ENCODE measurements at regions not wholly inside any gene's neighbourhood (a gene's known extent, or its start where the extent isn't known, plus 50 kb on each side); places are given as distances from the start of the nearest gene placed in this dataset.
A peak's percentile ranks its signal among the peaks of the same experiment; 100 is the strongest.
"Not testable (repeated sequence)": the region's sequence is repeated elsewhere in the genome, so short reads cannot be mapped to it uniquely, and the experiment has no call there.

DNA sequence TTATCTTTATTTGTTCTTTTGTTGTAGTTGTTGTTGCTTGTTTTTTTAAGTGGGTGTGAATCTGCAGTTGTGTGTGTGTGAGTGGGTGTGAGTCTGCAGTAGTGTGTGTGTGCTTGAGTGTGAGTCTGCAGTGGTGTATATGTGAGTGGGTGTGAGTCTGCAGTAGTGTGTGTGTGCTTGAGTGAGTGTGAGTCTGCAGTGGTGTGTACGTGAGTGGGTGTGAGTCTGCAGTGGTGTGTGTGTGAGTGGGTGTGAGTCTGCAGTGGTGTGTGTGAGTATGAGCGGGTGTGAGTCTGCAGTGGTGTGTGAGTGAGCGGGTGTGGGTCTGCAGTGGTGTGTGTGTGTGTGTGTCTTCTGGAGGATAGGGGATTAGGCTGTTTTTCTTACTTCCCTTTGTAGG is 1186.8 kb upstream of the SEL1L start:
- DNase-seq (ENCODE audit: low spot score) = no peak

DNA sequence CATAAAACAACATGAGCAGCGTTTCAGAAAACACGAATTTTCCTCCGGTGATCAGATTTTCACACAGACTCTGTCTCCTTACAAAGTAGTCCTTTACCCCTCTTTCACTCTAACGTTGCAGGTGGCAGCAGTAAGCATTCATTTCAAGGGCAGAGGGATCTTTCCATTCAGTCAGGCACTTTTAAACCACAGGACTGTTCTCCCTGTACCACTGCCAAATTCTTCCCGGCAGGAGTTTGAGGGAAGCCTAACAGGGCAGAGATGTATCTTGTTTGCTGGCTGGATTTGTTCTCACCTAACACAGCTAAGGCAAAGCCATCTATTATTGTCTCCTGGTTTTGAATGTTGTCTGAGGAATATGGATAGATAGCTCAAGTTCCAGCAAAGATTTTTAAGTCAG is 1187.3 kb upstream of the SEL1L start:
- DNase-seq (ENCODE audit: low spot score) = no peak

DNA sequence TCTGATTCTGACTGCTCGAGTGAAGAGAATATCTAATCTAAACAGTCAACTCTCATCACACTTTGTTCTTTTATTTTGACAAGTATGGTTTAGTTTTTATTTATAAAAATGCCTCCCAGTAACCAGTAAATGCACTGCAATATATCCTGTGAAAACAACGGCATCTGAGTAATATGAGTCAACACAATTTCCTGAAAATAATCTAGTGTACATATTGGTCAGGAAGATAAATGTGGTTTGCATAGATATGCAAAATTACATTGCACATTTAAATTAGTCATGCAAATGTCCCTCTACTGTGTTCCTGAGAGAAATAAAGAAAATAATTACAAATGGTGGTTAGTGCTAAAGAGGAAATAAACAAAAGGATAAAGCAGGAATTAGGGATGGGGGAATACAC is 1190.7 kb upstream of the SEL1L start:
- no peak for DNase-seq (ENCODE audit: low spot score)

DNA sequence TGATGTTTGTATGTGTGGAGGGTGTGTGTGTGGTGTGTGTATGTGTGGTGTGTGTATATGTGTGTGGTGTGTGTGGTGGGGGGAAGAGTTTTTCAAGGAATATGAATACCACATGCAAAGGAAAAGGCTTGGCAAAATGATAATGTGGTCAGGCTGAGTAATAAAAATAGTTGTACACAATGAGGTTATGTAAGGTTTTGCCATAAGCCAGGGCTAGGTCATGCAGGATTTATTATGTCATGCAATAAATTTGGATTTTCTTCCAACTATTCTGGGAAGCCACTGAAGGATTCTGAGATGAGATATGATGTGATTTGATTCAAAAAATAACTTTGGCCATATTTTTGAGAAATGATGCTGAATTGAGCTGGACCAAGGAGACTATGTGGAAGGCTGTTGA is 1191.6 kb upstream of the SEL1L start:
- DNase-seq (ENCODE audit: low spot score) = no peak

DNA sequence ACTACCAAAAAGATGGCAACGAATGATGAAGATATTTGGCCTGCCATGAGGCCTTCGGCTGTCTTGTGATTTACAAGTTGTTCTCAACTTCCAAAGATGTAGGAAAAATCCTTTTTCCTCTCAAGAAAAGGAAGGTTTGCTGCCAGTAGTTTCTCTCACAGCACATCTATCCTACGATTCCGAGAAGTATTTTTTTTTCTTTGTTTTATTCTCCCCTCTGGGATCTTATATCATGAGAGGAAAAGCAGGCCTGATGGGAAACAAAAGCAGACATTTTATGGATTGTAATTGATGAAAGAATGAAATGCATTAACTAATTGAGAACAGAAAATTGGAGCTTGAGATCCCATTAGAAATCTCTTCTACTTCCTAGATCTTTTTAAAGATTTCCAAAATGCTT is 1197.9 kb upstream of the SEL1L start:
- no peak for DNase-seq (ENCODE audit: low spot score)

DNA sequence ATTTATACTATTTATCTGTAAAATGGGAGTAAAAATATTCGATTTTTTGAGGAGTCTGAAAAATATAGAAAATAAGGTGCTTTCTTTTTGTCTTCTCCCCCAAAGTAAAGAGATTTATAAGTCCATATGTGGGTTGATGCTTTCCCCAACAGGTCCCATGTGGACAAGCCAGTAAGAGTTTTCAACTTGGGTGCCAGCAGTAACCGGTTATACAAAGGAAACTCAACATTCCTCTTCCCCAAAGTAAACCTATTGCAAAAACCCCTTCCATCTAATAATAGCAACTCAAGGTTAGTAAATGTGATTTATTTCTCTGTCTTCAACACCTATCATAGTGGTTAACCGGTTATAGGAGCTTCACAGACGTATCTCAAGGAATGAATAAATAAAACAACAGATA is 1206.9 kb upstream of the SEL1L start:
- no peak for DNase-seq (ENCODE audit: low spot score)

DNA sequence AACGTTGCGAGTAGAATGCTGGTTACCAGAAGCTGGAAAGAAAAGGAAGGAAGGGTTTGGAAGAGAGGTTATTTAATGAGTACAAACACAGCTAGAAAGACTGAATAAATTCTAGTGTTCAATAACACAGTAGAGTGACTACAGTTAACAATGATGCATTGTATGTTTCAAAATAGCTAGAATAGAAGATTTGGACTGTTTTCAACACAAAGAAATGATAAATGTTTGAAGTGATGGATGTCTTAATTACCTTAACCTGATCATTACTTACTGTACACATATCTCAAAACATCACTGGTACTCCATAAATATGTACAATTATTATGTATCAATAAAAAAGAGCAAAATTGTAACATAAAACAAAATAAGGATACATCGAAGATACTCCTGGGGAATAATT is 1221.8 kb upstream of the SEL1L start:
- no peak for DNase-seq (ENCODE audit: low spot score)

DNA sequence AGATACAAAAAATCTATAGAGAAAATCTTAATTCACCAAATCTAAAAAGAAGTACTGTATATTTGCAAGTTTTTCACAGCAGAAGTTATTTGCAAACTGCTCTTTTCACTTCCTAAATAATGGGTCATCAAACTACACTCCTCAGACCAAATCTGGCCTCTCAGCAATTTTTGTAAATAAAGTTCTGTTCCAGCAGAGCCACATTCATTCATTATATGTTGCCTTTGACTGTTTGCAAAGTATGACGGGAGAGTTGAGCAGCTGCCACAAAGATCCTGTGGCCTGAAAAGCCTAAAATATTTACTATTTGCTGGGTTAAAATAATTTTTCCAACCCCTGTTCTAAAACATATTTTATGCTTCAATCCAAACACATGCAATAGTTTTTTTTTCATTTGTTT is 1222.3 kb upstream of the SEL1L start:
- DNase-seq (ENCODE audit: low spot score) = no peak

DNA sequence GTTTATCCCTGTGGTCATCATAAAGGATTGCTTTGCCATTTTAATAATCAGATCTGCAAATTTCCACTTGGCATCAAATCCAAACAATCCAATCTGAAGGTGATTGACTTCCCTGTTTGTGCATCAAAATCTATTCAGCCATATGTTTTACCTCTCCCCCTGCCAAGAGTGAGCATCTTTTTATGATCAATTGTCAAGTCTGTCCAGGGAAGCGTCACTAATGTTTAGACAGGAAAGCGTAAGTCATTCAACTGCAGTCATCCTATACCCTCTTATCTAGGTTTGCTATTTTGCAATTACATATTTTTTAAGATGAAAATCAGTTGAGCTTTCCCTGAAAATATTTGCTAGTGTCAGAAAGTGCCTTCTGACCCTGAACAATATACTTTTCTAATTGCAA is 1224.1 kb upstream of the SEL1L start:
- no peak for DNase-seq (ENCODE audit: low spot score)

DNA sequence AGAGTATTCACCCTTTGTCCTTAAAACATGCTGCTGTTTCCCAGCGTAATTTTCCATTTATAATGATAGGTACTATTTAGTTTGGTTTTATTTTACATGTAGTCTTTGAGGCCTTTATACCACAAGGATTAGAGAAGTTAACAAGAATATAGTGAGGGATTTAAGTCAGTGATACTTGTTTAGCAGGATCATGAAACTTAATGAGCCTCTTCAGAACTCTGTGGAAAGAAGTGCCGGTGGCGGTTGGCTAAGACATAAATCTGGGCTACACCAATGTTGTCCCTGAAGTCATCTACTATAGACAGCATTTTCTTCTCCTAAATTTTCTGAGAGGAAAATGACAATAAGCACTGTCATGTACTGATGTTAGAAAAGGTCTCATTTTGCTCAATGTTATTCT is 1226.0 kb upstream of the SEL1L start:
- DNase-seq (ENCODE audit: low spot score) = no peak

DNA sequence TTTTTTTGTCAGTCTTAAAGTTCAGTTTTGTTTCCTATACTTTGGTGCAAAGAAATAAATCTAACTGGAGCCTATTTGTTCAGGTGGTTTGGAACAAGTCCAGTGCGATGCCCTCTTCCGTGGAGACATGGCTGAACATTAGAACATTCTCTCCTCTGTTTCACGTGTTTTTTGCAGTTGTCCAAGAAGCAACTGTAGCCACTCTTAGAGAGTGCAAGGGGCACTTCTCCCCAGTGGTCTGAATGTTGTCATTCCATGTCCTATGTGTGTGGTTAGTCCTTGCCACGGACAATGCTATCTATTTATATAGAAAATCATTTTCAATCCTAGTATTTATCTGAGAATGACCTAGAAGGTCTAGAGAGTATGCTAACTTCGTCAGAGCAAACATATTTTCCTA is 1232.5 kb upstream of the SEL1L start:
- DNase-seq (ENCODE audit: low spot score) = no peak

DNA sequence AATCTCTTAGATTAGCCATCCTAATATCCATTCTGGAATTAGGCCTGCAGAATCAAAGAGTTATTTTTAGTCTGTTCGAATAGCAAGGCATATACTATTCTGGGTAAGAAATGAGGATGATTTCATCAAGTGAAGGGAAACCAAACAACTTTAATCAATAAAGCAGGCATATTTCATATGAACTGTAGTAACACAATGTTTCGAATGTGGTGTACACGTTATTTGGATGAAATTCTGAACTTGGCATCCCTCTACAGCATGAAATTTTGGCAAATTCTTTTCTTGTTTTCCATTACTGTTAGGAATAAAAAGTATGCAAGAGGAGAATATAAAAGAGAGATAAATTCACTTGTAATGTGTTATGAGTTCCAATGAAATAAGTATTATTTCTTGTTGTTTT is 1233.3 kb upstream of the SEL1L start:
- DNase-seq (ENCODE audit: low spot score) = no peak

DNA sequence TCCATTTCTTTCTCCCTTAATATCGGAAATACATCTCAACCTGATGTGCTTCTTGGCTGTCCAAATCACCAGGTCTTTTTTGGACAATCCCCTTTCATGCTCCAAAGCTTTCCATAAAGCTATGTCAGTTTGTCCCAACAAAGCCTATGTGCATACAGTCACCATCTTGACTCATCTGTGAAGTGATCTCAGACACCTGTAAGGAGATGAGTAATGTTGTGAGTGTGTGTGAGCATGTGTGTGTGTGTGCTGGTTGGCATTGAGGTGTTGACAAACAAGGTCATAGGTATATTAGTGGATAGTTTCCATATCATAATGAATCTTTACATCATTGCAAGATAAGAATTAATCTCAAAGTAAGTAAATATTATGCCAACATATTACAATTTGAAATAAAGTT is 1243.3 kb upstream of the SEL1L start:
- DNase-seq (ENCODE audit: low spot score) = peak; percentile 19

DNA sequence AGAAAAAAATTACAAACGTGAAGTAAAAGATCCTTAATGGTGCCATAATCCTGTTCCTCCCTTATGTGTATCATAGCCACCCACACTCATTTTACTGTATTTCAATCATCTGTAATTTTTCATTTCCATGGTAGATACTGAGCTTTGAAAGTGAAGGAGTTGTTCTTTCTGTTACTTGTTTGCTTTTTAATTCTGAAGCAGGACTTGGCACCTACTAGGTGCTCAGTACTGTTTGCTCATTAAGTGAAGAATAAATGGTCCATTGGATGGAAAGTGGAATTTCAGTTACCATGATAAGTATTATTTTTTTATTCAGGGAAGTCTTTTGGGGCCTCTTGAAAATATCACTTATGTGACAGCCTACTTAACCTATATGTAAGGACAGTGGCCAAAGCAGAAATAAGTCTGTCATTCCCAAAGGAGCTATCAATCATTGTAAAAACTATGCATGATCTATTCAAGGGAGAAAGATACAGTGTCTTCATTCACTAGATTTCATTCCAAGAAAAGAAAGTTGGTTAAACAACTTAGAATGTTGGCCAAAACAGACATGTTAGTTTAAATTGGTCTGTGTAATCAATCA is 1244.4 kb upstream of the SEL1L start:
- DNase-seq (ENCODE audit: low spot score) = no peak

DNA sequence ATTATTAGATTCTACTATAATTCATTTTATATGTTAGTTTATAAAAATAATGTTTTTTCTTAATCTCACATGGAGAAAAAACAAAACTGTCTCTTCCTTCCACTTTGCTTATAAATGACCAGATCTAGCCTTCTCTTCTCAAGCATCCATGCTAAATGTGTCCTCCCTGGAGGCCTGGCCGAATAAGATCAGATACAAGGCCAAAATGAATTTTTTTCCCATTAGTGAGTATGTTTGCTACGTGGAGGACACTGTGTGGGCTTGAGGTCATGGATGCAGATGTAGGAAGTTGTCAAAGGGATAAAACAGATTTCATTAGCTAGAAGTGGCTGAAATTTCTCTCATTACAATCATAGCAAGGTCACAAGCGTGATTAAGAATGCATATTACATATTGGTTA is 1244.9 kb upstream of the SEL1L start:
- DNase-seq (ENCODE audit: low spot score) = no peak

DNA sequence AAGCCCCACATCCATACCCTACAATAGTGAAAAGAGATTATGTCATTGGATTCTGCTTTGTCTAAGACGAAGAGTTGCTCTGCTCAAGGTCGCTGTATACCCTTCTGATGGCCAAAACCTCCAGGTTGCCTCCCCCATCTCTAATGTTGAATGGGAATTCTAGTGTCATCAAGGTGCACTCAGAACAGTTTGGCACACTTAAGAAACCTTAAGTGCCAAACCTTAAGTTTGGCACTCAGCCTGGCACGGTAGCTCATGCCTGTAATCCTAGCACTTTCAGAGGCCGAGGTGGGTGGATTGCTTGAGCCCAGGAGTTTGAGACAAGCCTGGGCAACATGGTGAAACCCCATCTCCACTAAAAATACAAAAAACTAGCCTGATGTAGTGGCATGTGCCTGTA is 1245.6 kb upstream of the SEL1L start:
- DNase-seq (ENCODE audit: low spot score) = no peak

DNA sequence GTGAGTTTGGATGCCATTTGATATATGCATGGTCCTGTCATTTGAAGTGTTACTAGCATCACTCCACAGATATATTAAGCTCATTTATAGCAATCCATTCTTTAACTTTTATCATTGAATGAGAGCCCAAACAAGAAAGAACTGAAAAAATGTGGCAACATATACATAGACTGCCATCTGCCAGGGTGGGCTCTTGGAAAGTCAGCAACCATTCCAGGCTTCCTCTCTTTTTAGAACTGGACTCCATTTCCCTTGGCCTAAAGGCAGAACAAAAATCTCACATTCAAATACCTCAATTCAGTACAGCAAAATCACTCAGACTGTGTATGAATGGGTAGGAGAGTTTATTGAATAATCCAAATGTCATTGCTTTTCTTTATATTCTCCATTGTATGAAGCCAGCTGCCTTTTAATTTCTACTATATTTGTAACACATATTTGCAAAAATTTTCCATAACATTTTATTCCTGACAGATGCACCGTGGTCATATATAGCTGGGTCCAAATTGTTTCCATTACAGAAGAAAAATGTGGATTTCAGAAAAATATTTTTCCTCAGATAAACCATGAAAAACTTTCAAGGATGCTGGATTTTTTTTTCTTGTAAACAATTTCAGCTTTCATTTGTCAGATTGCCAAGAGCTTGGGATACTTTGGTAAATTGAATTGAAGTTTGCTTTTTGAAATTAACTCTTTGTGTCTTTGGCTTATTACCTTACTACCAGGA is 1252.3 kb upstream of the SEL1L start:
- no peak for DNase-seq (ENCODE audit: low spot score)

DNA sequence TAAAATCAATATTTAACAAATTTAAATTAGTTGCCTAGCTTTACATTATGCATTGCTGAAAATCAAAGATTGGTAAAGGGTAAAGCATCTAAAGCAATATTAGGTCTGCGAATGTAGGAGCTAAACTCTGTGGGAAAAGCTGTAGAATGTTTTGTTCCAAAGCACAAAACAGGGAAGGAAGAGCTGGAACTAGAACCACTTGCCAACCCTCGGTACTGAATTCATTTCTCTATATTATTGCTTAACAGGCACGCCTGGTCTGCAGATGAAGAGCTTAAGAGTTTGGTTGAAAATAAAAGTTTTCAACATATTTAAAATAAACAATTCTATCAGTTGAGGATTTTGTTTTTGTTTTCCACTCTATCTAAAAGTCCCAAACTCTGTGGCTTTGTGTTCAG is 1252.8 kb upstream of the SEL1L start:
- DNase-seq (ENCODE audit: low spot score) = no peak

DNA sequence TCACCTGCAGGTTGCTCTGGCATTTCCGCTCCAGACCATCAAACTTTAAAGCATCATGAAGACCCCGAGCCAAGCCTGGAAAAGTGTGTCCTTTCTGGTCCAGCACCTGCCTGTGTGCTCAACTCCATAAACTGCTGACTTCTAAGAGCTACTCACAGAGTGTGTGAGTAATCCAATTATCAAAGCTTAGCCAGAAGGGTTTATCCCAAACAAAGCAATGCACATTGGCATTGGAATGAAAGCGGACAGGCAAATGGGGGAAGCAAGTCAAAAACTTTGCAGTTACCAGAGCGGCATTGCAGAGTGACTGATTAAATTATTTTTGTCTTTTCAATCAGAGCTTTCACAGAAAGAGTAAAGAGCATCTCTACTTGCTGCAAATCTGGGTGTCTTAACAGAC is 1262.4 kb upstream of the SEL1L start:
- DNase-seq (ENCODE audit: low spot score) = no peak

DNA sequence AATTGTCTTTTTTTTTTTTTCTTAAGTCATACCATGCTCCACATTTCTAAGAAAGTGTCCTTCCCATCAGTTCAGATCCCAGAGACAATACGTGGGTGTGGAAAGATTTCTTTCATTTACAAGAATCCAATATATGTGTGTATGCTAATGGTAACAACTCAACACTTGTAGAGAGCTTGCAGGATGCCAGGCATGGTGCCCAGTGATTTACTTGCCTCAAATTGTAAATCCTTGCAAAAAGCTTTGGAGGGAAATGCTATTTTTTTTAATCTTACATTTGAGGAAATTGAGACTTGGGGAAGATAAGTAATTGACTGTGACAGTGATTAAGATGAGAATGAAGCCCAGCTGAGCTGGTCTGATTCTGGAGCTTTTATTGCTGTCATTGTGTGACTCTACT is 1264.6 kb upstream of the SEL1L start:
- no peak for DNase-seq (ENCODE audit: low spot score)

DNA sequence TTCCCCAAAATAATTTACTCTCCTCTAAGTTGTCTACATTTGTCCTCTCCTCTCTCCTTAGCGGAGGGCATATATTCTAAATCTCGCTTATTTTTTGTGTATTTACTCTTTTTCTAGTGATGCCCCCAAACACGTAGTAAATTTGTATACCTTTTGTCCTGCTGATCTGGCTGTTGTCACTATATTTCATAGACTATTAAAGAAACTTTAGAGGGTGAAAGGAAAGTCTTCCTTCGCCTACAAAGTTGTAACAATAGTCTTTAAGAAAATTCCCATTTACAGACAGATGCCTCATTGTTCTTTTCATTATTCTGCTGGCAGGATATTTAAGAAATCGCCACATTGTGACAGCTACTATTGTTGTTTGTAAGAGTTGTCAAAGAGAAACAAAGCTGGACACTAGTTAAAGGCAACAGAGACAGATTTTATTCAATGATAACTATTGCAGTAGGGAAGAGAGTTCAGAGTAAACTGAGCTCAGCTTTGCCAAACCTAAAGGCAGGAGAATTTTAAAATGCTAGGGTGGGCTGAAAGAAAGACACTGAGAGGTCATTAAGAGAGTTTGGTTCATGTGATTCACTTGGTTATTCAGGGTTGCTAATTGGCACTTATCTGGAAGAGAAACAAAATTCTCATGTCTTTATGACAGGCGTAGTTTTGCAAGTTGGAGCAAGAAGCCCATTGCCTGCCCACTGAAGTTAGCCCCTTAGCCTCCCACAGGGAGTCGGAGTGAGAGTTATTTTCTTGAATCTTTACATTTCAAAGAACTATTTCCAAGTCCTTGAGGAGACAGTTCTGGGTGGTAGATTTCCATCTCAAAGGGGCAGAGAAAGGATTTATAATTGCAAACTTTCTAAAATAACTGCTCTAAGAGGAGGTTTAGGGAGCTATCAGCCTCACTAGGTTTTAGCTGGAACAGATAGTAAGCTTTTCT is 1272.5 kb upstream of the SEL1L start:
- no peak for DNase-seq (ENCODE audit: low spot score)

DNA sequence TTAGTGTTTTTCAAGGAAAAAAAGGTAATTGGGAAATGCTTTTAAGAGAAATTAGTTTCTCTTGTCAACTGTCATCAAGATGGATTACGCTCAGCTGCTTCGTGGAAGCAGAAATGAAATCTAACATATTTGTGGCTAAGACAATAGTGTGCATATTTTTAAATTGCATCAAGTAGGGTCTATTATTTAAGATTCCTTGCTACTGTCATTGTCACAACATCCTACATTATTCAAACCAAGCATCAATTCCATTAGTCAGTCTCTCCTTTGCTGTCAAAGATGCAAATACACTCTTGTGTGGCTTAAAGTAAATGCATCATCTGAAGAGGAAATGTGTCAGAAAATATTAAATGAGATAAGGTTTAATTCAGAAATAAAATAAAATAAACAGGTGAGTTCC is 1277.6 kb upstream of the SEL1L start:
- no peak for DNase-seq (ENCODE audit: low spot score)

DNA sequence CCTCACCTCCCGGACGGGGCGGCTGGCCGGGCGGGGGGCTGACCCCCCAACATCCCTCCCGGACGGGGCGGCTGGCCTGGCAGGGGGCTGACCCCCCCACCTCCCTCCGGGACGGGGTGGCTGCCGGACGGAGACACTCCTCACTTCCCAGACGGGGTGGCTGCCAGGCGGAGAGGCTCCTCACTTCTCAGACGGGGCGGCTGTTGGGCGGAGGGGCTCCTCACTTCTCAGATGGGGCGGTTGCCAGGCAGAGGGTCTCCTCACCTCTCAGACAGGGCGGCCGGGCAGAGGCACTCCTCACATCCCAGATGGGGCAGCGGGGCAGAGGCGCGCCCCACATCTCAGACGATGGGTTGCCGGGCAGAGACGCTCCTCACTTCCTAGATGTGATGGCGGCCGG is 1280.7 kb upstream of the SEL1L start:
- not testable (repeated sequence) for DNase-seq (ENCODE audit: low spot score)
